Panc1 (cell line): ENCODE measurements at regions not wholly inside any gene's neighbourhood (a gene's known extent, or its start where the extent isn't known, plus 50 kb on each side); places are given as distances from the start of the nearest gene placed in this dataset.

Experiments
- ATAC-seq: fragments of 200-7000 bp; cut with Tn5 transposase; 2 replicates; pipeline ENCODE4 v1.9.1; 2020; ENCODE audit warnings: mild to moderate bottlenecking, moderate library complexity
- BruUV-seq: library from RNA; stranded (reverse); fragments of 400-500 nt; replicated peaks from 2 replicates; lab custom pipeline; 2021; lab: Mats Ljungman, UMichigan
- CTCF ChIA-PET: fragments of 300-600 bp; sonication (Branson Sonifier 250); formaldehyde crosslinking; loops from one replicate; lab custom pipeline; 2022; ENCODE audit warnings: antibody characterized with exemption; lab: Charles Lee
- POLR2A ChIA-PET: fragments of 300-600 bp; sonication (Branson Sonifier 250); formaldehyde crosslinking; loops from one replicate; lab custom pipeline; 2022; ENCODE audit warnings: antibody characterized with exemption; lab: Charles Lee
- DNase-seq: peaks from one replicate; pipeline ENCODE4 v3.0.0-alpha.2; 2010; ENCODE audit warnings: low read depth, low spot score
- H3K27ac ChIP-seq: 2 replicates; pipeline ENCODE4 v1.5.1; 2011; ENCODE audit warnings: mild to moderate bottlenecking, low read length, inconsistent platforms
- H3K27me3 ChIP-seq: fragments of 200-500 bp; sonication (Bioruptor generic); 2 replicates; pipeline ENCODE4 v1.6.0; 2014; ENCODE audit warnings: low read length, inconsistent platforms; ENCODE audit not compliant: control insufficient read depth, insufficient read depth
- H3K36me3 ChIP-seq: fragments of 200-500 bp; sonication (Bioruptor generic); 2 replicates; pipeline ENCODE4 v1.5.1; 2014; ENCODE audit warnings: inconsistent platforms, mild to moderate bottlenecking, low read length, moderate library complexity; ENCODE audit not compliant: control insufficient read depth, insufficient read depth
- H3K4me1 ChIP-seq: 2 replicates; pipeline ENCODE4 v1.5.1; 2011; ENCODE audit warnings: inconsistent platforms, mild to moderate bottlenecking, low read length, moderate library complexity; ENCODE audit not compliant: control insufficient read depth, insufficient read depth
- H3K4me3 ChIP-seq, 2 experiments: 2 replicates each; pipeline ENCODE4 v1.5.1; 2011 to 2012; ENCODE audit warnings: low read depth in 2 of 2, low read length in 2 of 2, mild to moderate bottlenecking in 2 of 2, inconsistent platforms in 1 of 2, moderate library complexity in 1 of 2
- H3K9me3 ChIP-seq: fragments of 200-500 bp; sonication (Bioruptor generic); 2 replicates; pipeline ENCODE4 v1.5.1; 2014; ENCODE audit warnings: low read depth, mild to moderate bottlenecking, inconsistent platforms, low read length, moderate library complexity; ENCODE audit not compliant: control insufficient read depth, insufficient read depth
- POLR2AphosphoS5 ChIP-seq: IDR thresholded peaks from 2 replicates; pipeline ENCODE4 v1.6.1; 2012; ENCODE audit warnings: mild to moderate bottlenecking, low read depth, low read length, moderate library complexity
- SIN3A ChIP-seq: IDR thresholded peaks from 2 replicates; pipeline ENCODE4 v1.6.1; 2012; ENCODE audit warnings: low read depth, mild to moderate bottlenecking, low read length, moderate library complexity, borderline replicate concordance; ENCODE audit not compliant: insufficient read depth
- TCF7L2 ChIP-seq: IDR thresholded peaks from 2 replicates; pipeline ENCODE4 v1.6.1; 2011; ENCODE audit warnings: mild to moderate bottlenecking, low read depth, low read length, inconsistent platforms
- in situ Hi-C: cut with HindIII; loops from 2 replicates; pipeline ENCODE4 v1.10.0; 2016; ENCODE audit warnings: low sequenced_read_pairs, low pct_unique_long_range_greater_than_20kb
- intact Hi-C: fragments of 100-400 bp; cut with micrococcal nuclease; formaldehyde crosslinking; loops from one replicate; pipeline ENCODE4 v1.10.0; 2022; ENCODE audit not compliant: unreplicated experiment
- TF ChIP-seq, protein P1 (sequence below), 2 experiments: IDR thresholded peaks; 2 replicates each; pipeline ENCODE4 v1.6.1; 2011 to 2012; ENCODE audit warnings: low read depth in 2 of 2, control low read depth in 1 of 2, low read length in 1 of 2, mild to moderate bottlenecking in 1 of 2, moderate library complexity in 1 of 2; ENCODE audit not compliant: insufficient read depth in 1 of 2
- TF ChIP-seq, protein P2 (sequence below): fragments of 450-650 bp; IDR thresholded peaks from 2 replicates; pipeline ENCODE4 v1.5.1; 2017; ENCODE audit warnings: mild to moderate bottlenecking

DNA sequence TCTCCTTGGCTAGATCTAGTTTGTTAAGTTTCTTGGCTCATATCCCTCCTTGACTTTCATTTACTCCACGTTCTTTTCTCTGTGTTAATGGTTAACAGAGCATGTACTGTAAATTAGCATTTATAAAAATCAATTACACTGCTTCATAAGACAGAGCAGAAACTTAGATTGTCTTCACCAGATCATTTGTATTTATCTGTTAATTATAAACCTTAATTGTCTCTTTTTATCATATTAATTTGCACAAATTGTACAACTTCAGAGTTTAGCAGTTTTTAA is 221.2 kb upstream of the EGLN3 start:
- TF ChIP-seq, protein P1, sequence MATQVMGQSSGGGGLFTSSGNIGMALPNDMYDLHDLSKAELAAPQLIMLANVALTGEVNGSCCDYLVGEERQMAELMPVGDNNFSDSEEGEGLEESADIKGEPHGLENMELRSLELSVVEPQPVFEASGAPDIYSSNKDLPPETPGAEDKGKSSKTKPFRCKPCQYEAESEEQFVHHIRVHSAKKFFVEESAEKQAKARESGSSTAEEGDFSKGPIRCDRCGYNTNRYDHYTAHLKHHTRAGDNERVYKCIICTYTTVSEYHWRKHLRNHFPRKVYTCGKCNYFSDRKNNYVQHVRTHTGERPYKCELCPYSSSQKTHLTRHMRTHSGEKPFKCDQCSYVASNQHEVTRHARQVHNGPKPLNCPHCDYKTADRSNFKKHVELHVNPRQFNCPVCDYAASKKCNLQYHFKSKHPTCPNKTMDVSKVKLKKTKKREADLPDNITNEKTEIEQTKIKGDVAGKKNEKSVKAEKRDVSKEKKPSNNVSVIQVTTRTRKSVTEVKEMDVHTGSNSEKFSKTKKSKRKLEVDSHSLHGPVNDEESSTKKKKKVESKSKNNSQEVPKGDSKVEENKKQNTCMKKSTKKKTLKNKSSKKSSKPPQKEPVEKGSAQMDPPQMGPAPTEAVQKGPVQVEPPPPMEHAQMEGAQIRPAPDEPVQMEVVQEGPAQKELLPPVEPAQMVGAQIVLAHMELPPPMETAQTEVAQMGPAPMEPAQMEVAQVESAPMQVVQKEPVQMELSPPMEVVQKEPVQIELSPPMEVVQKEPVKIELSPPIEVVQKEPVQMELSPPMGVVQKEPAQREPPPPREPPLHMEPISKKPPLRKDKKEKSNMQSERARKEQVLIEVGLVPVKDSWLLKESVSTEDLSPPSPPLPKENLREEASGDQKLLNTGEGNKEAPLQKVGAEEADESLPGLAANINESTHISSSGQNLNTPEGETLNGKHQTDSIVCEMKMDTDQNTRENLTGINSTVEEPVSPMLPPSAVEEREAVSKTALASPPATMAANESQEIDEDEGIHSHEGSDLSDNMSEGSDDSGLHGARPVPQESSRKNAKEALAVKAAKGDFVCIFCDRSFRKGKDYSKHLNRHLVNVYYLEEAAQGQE (IDR thresholded peaks at IDR 0.05; ENCODE audit: insufficient read depth in 1 of 2, low read depth in 2 of 2, low read length in 1 of 2) = no peak
- TF ChIP-seq POLR2AphosphoS5 (no peak), TCF7L2 (no peak), SIN3A (no peak)
- TF ChIP-seq, protein P2, sequence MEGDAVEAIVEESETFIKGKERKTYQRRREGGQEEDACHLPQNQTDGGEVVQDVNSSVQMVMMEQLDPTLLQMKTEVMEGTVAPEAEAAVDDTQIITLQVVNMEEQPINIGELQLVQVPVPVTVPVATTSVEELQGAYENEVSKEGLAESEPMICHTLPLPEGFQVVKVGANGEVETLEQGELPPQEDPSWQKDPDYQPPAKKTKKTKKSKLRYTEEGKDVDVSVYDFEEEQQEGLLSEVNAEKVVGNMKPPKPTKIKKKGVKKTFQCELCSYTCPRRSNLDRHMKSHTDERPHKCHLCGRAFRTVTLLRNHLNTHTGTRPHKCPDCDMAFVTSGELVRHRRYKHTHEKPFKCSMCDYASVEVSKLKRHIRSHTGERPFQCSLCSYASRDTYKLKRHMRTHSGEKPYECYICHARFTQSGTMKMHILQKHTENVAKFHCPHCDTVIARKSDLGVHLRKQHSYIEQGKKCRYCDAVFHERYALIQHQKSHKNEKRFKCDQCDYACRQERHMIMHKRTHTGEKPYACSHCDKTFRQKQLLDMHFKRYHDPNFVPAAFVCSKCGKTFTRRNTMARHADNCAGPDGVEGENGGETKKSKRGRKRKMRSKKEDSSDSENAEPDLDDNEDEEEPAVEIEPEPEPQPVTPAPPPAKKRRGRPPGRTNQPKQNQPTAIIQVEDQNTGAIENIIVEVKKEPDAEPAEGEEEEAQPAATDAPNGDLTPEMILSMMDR = no peak
- intact Hi-C loops (no loop called here), in situ Hi-C loops (no loop called here)

DNA sequence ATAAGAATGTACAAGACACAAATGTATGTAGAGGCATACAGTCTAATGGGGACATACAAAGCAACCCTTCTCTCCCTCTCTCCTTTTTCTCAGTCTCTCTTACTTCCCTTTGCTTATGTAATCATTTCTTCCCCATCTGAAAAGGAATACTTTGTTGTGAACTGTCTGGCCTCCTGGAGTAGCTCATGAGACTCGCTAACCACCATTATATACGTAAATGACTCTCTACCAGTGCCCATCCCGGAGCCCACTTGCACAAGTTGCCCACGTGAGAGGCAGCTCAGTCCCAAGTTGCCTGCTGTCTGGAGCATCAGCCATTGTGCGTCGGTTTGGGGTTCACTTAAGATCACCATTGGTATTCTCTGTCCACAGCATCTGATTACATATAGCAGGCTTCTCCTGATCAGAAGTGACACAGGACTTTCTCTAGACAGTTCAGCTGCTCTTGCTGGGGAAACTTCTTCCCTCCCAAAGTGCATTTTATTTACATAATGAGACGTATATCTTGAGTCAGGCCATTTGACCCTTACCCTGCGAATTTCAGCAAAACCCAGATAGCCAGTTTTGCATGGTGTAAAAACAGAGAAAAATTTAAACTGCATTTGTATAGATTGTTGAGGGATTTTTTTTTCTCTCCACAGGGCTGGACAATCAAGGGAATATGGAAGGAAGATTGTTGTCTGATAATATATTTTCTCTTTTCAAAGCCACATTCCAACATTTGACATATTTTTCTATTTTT is 220.7 kb upstream of the EGLN3 start:
- no TSS peak for BruUV-seq
- Histone ChIP-seq H3K9me3 (no peaks in the 10 kb centered on the region), H3K27me3 (no peaks in the 10 kb centered on the region), H3K36me3 (no peaks in the 10 kb centered on the region), H3K27ac (no peak overlapping the region), H3K4me3 (no peak overlapping the region), H3K4me1 (no peaks in the 10 kb centered on the region)
- intact Hi-C loops = no loop called here
- ATAC-seq (no peak), DNase-seq (no peak)
- in situ Hi-C loops = no loop called here
- POLR2A ChIA-PET = no interaction called here
- CTCF ChIA-PET = no interaction called here
- TF ChIP-seq SIN3A (no peak), POLR2AphosphoS5 (no peak), TCF7L2 (no peak)
- TF ChIP-seq, protein P1 (IDR thresholded peaks at IDR 0.05; ENCODE audit: insufficient read depth in 1 of 2, low read depth in 2 of 2, low read length in 1 of 2) = no peak
- TF ChIP-seq, protein P2 = no peak

More for the DNA sequence above, 221.2 kb upstream of the EGLN3 start:
- ATAC-seq (no peak), DNase-seq (no peak)
- ChIA-PET POLR2A (no interaction called here), CTCF (no interaction called here)
- Histone ChIP-seq H3K4me3 (no peak overlapping the region), H3K9me3 (no peaks in the 10 kb centered on the region), H3K36me3 (no peaks in the 10 kb centered on the region), H3K27ac (no peak overlapping the region), H3K27me3 (no peaks in the 10 kb centered on the region), H3K4me1 (no peaks in the 10 kb centered on the region)
- no TSS peak for BruUV-seq
